ENCODE measurements at regions not wholly inside any gene's neighbourhood (a gene's known extent, or its start where the extent isn't known, plus 50 kb on each side); places are given as distances from the start of the nearest gene placed in this dataset.
A peak's percentile ranks its signal among the peaks of the same experiment; 100 is the strongest.

GRCh38 chr22:48953103-48953720 lies 874.5 kb downstream of the BRD1 start:
- H3K4me1 Mint-ChIP-seq: peaks cover 6% of the 10 kb centered on the region
- no peak overlapping the region for H3K4me3 Mint-ChIP-seq
- no peak overlapping the region for H3K27ac Mint-ChIP-seq
- ATAC-seq: no peak
- peaks cover 33% of the 10 kb centered on the region for H3K27me3 Mint-ChIP-seq
- no peak for DNase-seq
- peaks cover 10 to 15% of the 10 kb centered on the region in 2 donors for H3K9me3 Mint-ChIP-seq

- Mint-ChIP-seq H3K9me3 (peaks cover 10 to 15% of the 10 kb centered on the region in 2 donors), H3K27ac (no peak overlapping the region), H3K4me1 (peaks cover 6% of the 10 kb centered on the region), H3K27me3 (peaks cover 29% of the 10 kb centered on the region), H3K4me3 (no peak overlapping the region)
- DNase-seq: no peak
- no peak for ATAC-seq
Measured at GRCh38 chr22:48952256-48953102, 875.2 kb downstream of the BRD1 start.

- Mint-ChIP-seq H3K4me3 (no peak overlapping the region), H3K27ac (no peak overlapping the region), H3K9me3 (peaks cover 7 to 9% of the 10 kb centered on the region in 2 donors), H3K4me1 (peaks cover 6% of the 10 kb centered on the region), H3K27me3 (peaks cover 29% of the 10 kb centered on the region)
- ATAC-seq (no peak), DNase-seq (no peak)
Measured at GRCh38 chr22:48951836-48952235, 875.8 kb downstream of the BRD1 start.

GRCh38 chr22:48950151-48950915 lies 877.3 kb downstream of the BRD1 start:
- peaks cover 29% of the 10 kb centered on the region for H3K27me3 Mint-ChIP-seq
- ATAC-seq: no peak
- peaks cover 6% of the 10 kb centered on the region for H3K4me1 Mint-ChIP-seq
- H3K4me3 Mint-ChIP-seq: no peak overlapping the region
- no peaks in the 10 kb centered on the region for H3K9me3 Mint-ChIP-seq
- no peak for DNase-seq
- H3K27ac Mint-ChIP-seq: peak overlapping the region in 1 of 2 donors; percentile 85

GRCh38 chr22:48949375-48950149 lies 878.1 kb downstream of the BRD1 start:
- no peak overlapping the region for H3K27ac Mint-ChIP-seq
- ATAC-seq (no peak), DNase-seq (no peak)
- peaks cover 6% of the 10 kb centered on the region for H3K4me1 Mint-ChIP-seq
- no peak overlapping the region for H3K4me3 Mint-ChIP-seq
- H3K27me3 Mint-ChIP-seq: peaks cover 29% of the 10 kb centered on the region
- H3K9me3 Mint-ChIP-seq: no peaks in the 10 kb centered on the region

- Mint-ChIP-seq H3K27me3 (peaks cover 29% of the 10 kb centered on the region), H3K9me3 (no peaks in the 10 kb centered on the region), H3K27ac (no peak overlapping the region), H3K4me3 (no peak overlapping the region), H3K4me1 (peaks cover 6% of the 10 kb centered on the region)
- ATAC-seq (no peak), DNase-seq (no peak)
Measured at GRCh38 chr22:48948575-48949170, 879.0 kb downstream of the BRD1 start.

GRCh38 chr22:48947636-48948035 lies 880.0 kb downstream of the BRD1 start:
- ATAC-seq (no peak), DNase-seq (no peak)
- Mint-ChIP-seq H3K4me3 (no peak overlapping the region), H3K9me3 (no peaks in the 10 kb centered on the region), H3K27ac (no peak overlapping the region), H3K4me1 (peaks cover 6% of the 10 kb centered on the region), H3K27me3 (peaks cover 29% of the 10 kb centered on the region)

GRCh38 chr22:48945621-48946458 lies 881.8 kb downstream of the BRD1 start:
- H3K9me3 Mint-ChIP-seq: no peaks in the 10 kb centered on the region
- no peak for DNase-seq
- peaks cover 21% of the 10 kb centered on the region for H3K27me3 Mint-ChIP-seq
- H3K27ac Mint-ChIP-seq: no peak overlapping the region
- no peak overlapping the region for H3K4me3 Mint-ChIP-seq
- ATAC-seq: no peak
- peaks cover 6% of the 10 kb centered on the region for H3K4me1 Mint-ChIP-seq

GRCh38 chr22:48944751-48945620 lies 882.7 kb downstream of the BRD1 start:
- Mint-ChIP-seq H3K27me3 (peaks cover 15% of the 10 kb centered on the region), H3K9me3 (no peaks in the 10 kb centered on the region), H3K4me3 (no peak overlapping the region), H3K4me1 (peaks cover 4% of the 10 kb centered on the region), H3K27ac (no peak overlapping the region)
- no peak for DNase-seq
- no peak for ATAC-seq

- ATAC-seq: no peak
- DNase-seq: no peak
- no peak overlapping the region for H3K4me3 Mint-ChIP-seq
- no peak overlapping the region for H3K27ac Mint-ChIP-seq
- no peaks in the 10 kb centered on the region for H3K4me1 Mint-ChIP-seq
- no peaks in the 10 kb centered on the region for H3K9me3 Mint-ChIP-seq
- H3K27me3 Mint-ChIP-seq: peaks cover 9% of the 10 kb centered on the region
Measured at GRCh38 chr22:48944433-48944750, 883.3 kb downstream of the BRD1 start.

- no peak overlapping the region for H3K4me3 Mint-ChIP-seq
- H3K4me1 Mint-ChIP-seq: no peaks in the 10 kb centered on the region
- DNase-seq (no peak), ATAC-seq (peak; percentile 65)
- no peaks in the 10 kb centered on the region for H3K9me3 Mint-ChIP-seq
- H3K27me3 Mint-ChIP-seq: peaks cover 6% of the 10 kb centered on the region
- H3K27ac Mint-ChIP-seq: no peak overlapping the region
Measured at GRCh38 chr22:48943567-48944432, 883.9 kb downstream of the BRD1 start.

- no peaks in the 10 kb centered on the region for H3K4me1 Mint-ChIP-seq
- H3K27me3 Mint-ChIP-seq: no peaks in the 10 kb centered on the region
- no peak overlapping the region for H3K27ac Mint-ChIP-seq
- no peaks in the 10 kb centered on the region for H3K9me3 Mint-ChIP-seq
- ATAC-seq (no peak), DNase-seq (no peak)
- H3K4me3 Mint-ChIP-seq: no peak overlapping the region
Measured at GRCh38 chr22:48942698-48943566, 884.7 kb downstream of the BRD1 start.

All from stimulated activated naive CD8-positive, alpha-beta T cell treated with anti-CD3 and anti-CD28 coated beads, Interleukin-15, amount 100 ng/mL, for 72 hours (primary cell).